Cardiac fibroblast (primary cell): ENCODE measurements at regions not wholly inside any gene's neighbourhood (a gene's known extent, or its start where the extent isn't known, plus 50 kb on each side); places are given as distances from the start of the nearest gene placed in this dataset.
A peak's percentile ranks its signal among the peaks of the same experiment; 100 is the strongest.
"Not testable (repeated sequence)": the region's sequence is repeated elsewhere in the genome, so short reads cannot be mapped to it uniquely, and the experiment has no call there.

Experiments used
- DNase-seq, 2 donors: peaks; one replicate each; pipeline versions ENCODE4 v3.0.0 to v3.0.0-alpha.2; 2010; ENCODE audit warnings: low read depth in 2 of 2
- H3K4me3 ChIP-seq, 2 donors: replicated peaks in 1 of 2; 1 replicate in 1 of 2; 2 replicates in 1 of 2; pipeline ENCODE4 v1.5.1; 2011; ENCODE audit warnings: low read depth in 2 of 2, low read length in 2 of 2, mild to moderate bottlenecking in 2 of 2, moderate library complexity in 1 of 2
- CTCF ChIP-seq: IDR thresholded peaks from one replicate; pipeline ENCODE4 v1.5.1; 2011; ENCODE audit warnings: low read depth, mild to moderate bottlenecking, low read length, inconsistent platforms

GRCh38 chr6:105536961-105537360, 134.1 kb upstream of the PREP start:
- TF ChIP-seq CTCF, result no peak
- H3K4me3 ChIP-seq, result no peak overlapping the region
- no peak for DNase-seq

- DNase-seq, result no peak
- no peak overlapping the region for H3K4me3 ChIP-seq
- TF ChIP-seq CTCF, result no peak
These were observed 130.4 kb upstream of the PREP start for GRCh38 chr6:105533301-105533700.

- DNase-seq, result peak in 1 of 2 donors; percentile 8
- no peak overlapping the region for H3K4me3 ChIP-seq
- TF ChIP-seq CTCF, result no peak
These were observed 123.5 kb upstream of the PREP start for GRCh38 chr6:105526225-105526872.

GRCh38 chr6:105522626-105523322, 119.9 kb upstream of the PREP start:
- H3K4me3 ChIP-seq, result no peak overlapping the region
- DNase-seq, result peak in 1 of 2 donors; percentile 52
- no peak for TF ChIP-seq CTCF

- no peak for DNase-seq
- TF ChIP-seq CTCF, result no peak
- no peak overlapping the region for H3K4me3 ChIP-seq
These were observed 117.1 kb upstream of the PREP start for GRCh38 chr6:105519954-105520353.

- DNase-seq, result not testable (repeated sequence)
These were observed 116.1 kb upstream of the PREP start for GRCh38 chr6:105518993-105519392.

GRCh38 chr6:105515054-105515453, 112.2 kb upstream of the PREP start:
- no peak for TF ChIP-seq CTCF
- no peak overlapping the region for H3K4me3 ChIP-seq
- no peak for DNase-seq

More at GRCh38 chr6:105518993-105519392, 116.1 kb upstream of the PREP start:
- not testable (repeated sequence) for H3K4me3 ChIP-seq
